ENCODE measurements at regions not wholly inside any gene's neighbourhood (a gene's known extent, or its start where the extent isn't known, plus 50 kb on each side); places are given as distances from the start of the nearest gene placed in this dataset.

DNA sequence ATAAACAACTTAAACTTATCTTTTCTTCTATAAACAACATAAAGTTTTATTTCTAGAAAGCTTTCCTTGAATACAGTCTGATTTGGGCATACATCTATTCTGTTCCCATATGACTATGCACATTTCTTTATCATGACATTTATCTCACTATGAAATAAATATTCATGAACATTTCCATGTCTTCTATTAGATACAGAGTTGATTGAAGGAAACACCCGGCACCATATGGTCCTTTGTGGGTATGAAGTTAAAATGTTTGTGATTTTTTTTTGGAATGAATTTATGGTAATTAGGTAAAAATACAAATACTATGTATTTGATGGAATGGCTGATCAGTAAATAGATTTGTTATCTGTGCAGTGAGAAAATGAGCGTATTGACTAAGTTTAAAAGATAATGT lies 1209.8 kb upstream of the ACO1 start:
- DNase-seq, result no peak
- no peaks in the 10 kb centered on the region for H4K20me1 ChIP-seq (ENCODE audit: insufficient read depth, low read length)
- H3K4me3 ChIP-seq (ENCODE audit: low read length), result no peak overlapping the region
- H3K27ac ChIP-seq (ENCODE audit: low read length), result no peak overlapping the region
- no peaks in the 10 kb centered on the region for H3K79me2 ChIP-seq (ENCODE audit: low read length)
- no peaks in the 10 kb centered on the region for H3K27me3 ChIP-seq (replicated peaks; ENCODE audit: insufficient read depth, low read length)
- H3K9me2 ChIP-seq (replicated peaks; ENCODE audit: insufficient read depth, low read length), result no peaks in the 10 kb centered on the region
- no peak overlapping the region for H3K4me2 ChIP-seq (ENCODE audit: low read depth, low read length)
- no peak for TF ChIP-seq EZH2 (optimal IDR thresholded peaks at IDR 0.05; ENCODE audit: low read depth, low read length)
- TF ChIP-seq, protein P1, sequence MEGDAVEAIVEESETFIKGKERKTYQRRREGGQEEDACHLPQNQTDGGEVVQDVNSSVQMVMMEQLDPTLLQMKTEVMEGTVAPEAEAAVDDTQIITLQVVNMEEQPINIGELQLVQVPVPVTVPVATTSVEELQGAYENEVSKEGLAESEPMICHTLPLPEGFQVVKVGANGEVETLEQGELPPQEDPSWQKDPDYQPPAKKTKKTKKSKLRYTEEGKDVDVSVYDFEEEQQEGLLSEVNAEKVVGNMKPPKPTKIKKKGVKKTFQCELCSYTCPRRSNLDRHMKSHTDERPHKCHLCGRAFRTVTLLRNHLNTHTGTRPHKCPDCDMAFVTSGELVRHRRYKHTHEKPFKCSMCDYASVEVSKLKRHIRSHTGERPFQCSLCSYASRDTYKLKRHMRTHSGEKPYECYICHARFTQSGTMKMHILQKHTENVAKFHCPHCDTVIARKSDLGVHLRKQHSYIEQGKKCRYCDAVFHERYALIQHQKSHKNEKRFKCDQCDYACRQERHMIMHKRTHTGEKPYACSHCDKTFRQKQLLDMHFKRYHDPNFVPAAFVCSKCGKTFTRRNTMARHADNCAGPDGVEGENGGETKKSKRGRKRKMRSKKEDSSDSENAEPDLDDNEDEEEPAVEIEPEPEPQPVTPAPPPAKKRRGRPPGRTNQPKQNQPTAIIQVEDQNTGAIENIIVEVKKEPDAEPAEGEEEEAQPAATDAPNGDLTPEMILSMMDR (IDR thresholded peaks at IDR 0.05; ENCODE audit: low read length), result no peak
- TF ChIP-seq EZH2phosphoT487 (IDR thresholded peaks at IDR 0.05; ENCODE audit: low read length), result no peak
- H3K9me3 ChIP-seq (replicated peaks; ENCODE audit: insufficient read depth, low read length), result no peaks in the 10 kb centered on the region
- no peaks in the 10 kb centered on the region for H3K4me1 ChIP-seq (ENCODE audit: low read length)
- no peak overlapping the region for H2AFZ ChIP-seq (ENCODE audit: low read length)
- H3K9ac ChIP-seq (ENCODE audit: low read length), result no peak overlapping the region
- no peaks in the 10 kb centered on the region for H3K36me3 ChIP-seq (replicated peaks; ENCODE audit: insufficient read depth, low read length)
- H3F3A ChIP-seq (ENCODE audit: insufficient read depth, low read length), result no peaks in the 10 kb centered on the region

DNA sequence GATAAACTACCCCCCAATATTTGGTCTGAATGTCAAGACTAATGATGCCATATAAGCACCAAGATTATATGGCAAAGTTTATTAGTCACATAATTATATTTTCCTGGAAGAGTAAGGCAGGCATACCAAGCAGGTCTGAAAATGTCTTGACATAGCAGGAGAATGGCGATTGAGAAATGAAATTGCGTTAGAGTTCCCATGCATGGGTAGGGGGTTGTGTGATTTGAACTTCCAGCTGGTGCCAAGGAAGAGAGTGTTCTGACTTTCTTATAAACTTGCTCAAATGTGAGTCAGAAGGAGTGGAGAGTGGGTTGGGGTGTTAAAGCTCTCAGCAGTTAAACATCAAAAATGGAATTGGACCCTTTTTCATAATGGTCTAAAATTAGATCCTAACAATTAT lies 1200.6 kb upstream of the ACO1 start:
- Histone ChIP-seq H3K9ac (ENCODE audit: low read length) (no peak overlapping the region), H3K36me3 (replicated peaks; ENCODE audit: insufficient read depth, low read length) (no peaks in the 10 kb centered on the region), H4K20me1 (ENCODE audit: insufficient read depth, low read length) (no peaks in the 10 kb centered on the region), H3K4me1 (ENCODE audit: low read length) (no peaks in the 10 kb centered on the region), H3F3A (ENCODE audit: insufficient read depth, low read length) (no peaks in the 10 kb centered on the region), H2AFZ (ENCODE audit: low read length) (no peak overlapping the region), H3K4me2 (ENCODE audit: low read depth, low read length) (no peak overlapping the region), H3K27ac (ENCODE audit: low read length) (no peak overlapping the region), H3K9me2 (replicated peaks; ENCODE audit: insufficient read depth, low read length) (no peaks in the 10 kb centered on the region), H3K4me3 (ENCODE audit: low read length) (no peak overlapping the region), H3K79me2 (ENCODE audit: low read length) (no peaks in the 10 kb centered on the region), H3K27me3 (replicated peaks; ENCODE audit: insufficient read depth, low read length) (no peaks in the 10 kb centered on the region), H3K9me3 (replicated peaks; ENCODE audit: insufficient read depth, low read length) (no peaks in the 10 kb centered on the region)
- no peak for TF ChIP-seq EZH2phosphoT487 (IDR thresholded peaks at IDR 0.05; ENCODE audit: low read length)
- no peak for DNase-seq

DNA sequence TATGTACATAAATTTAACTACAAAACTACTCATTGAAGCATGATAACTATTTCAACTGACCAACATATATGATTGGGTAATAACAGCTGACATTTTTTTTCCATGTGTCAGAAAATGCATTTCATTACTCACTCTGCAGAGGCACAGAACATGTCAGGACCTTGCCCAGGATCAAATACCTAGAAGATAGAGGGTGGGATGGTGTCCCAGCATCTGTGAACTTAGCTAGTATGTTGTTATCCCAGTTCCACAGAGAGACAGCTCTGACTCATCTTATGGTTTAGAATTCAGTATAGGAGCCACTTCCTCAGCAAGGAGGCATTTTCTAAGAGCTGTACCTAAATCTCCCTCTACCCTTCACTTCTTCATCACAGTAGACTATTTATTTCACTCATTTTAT lies 1198.6 kb upstream of the ACO1 start:
- Histone ChIP-seq H3K4me3 (ENCODE audit: low read length) (no peak overlapping the region), H3F3A (ENCODE audit: insufficient read depth, low read length) (no peaks in the 10 kb centered on the region), H3K4me1 (ENCODE audit: low read length) (no peaks in the 10 kb centered on the region), H3K4me2 (ENCODE audit: low read depth, low read length) (no peak overlapping the region), H3K36me3 (replicated peaks; ENCODE audit: insufficient read depth, low read length) (no peaks in the 10 kb centered on the region), H3K27ac (ENCODE audit: low read length) (no peak overlapping the region), H3K9me3 (replicated peaks; ENCODE audit: insufficient read depth, low read length) (no peaks in the 10 kb centered on the region), H2AFZ (ENCODE audit: low read length) (no peak overlapping the region), H3K9ac (ENCODE audit: low read length) (no peak overlapping the region), H3K9me2 (replicated peaks; ENCODE audit: insufficient read depth, low read length) (no peaks in the 10 kb centered on the region), H3K79me2 (ENCODE audit: low read length) (no peaks in the 10 kb centered on the region), H3K27me3 (replicated peaks; ENCODE audit: insufficient read depth, low read length) (no peaks in the 10 kb centered on the region), H4K20me1 (ENCODE audit: insufficient read depth, low read length) (no peaks in the 10 kb centered on the region)
- no peak for TF ChIP-seq EZH2 (optimal IDR thresholded peaks at IDR 0.05; ENCODE audit: low read depth, low read length)
- TF ChIP-seq, protein P1 (IDR thresholded peaks at IDR 0.05; ENCODE audit: low read length), result no peak
- TF ChIP-seq EZH2phosphoT487 (IDR thresholded peaks at IDR 0.05; ENCODE audit: low read length), result no peak
- no peak for DNase-seq

DNA sequence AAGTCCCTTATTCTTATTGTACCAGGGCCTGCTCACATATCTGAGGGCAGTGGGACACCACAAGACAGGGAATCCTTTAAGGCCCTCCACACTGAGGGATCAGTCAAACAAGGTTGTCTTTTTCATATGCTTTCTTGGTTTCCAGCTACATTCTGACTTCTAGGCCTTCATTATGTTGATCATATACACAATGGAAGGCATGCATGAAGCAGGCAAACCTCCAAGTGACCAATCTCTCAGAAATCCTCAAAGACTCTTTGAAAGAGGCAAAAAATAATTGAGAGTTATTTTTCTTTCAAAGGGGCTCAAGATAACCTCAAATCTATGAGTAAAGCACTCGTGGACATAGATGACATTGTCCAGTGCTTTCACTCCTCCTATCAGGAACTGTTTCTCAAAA lies 1195.9 kb upstream of the ACO1 start:
- no peaks in the 10 kb centered on the region for H3K36me3 ChIP-seq (replicated peaks; ENCODE audit: insufficient read depth, low read length)
- no peaks in the 10 kb centered on the region for H3K9me3 ChIP-seq (replicated peaks; ENCODE audit: insufficient read depth, low read length)
- no peak overlapping the region for H3K4me3 ChIP-seq (ENCODE audit: low read length)
- H3K9me2 ChIP-seq (replicated peaks; ENCODE audit: insufficient read depth, low read length), result no peaks in the 10 kb centered on the region
- H3K9ac ChIP-seq (ENCODE audit: low read length), result no peak overlapping the region
- H2AFZ ChIP-seq (ENCODE audit: low read length), result no peak overlapping the region
- no peak overlapping the region for H3K4me2 ChIP-seq (ENCODE audit: low read depth, low read length)
- H3K27me3 ChIP-seq (replicated peaks; ENCODE audit: insufficient read depth, low read length), result no peaks in the 10 kb centered on the region
- no peak for DNase-seq
- no peaks in the 10 kb centered on the region for H3K79me2 ChIP-seq (ENCODE audit: low read length)
- TF ChIP-seq EZH2 (optimal IDR thresholded peaks at IDR 0.05; ENCODE audit: low read depth, low read length) (no peak), EZH2phosphoT487 (IDR thresholded peaks at IDR 0.05; ENCODE audit: low read length) (no peak)
- TF ChIP-seq, protein P1 (IDR thresholded peaks at IDR 0.05; ENCODE audit: low read length), result no peak
- H3F3A ChIP-seq (ENCODE audit: insufficient read depth, low read length), result no peaks in the 10 kb centered on the region
- no peaks in the 10 kb centered on the region for H4K20me1 ChIP-seq (ENCODE audit: insufficient read depth, low read length)
- no peaks in the 10 kb centered on the region for H3K4me1 ChIP-seq (ENCODE audit: low read length)
- no peak overlapping the region for H3K27ac ChIP-seq (ENCODE audit: low read length)
